GM18867 (cell line): ENCODE measurements at regions not wholly inside any gene's neighbourhood (a gene's known extent, or its start where the extent isn't known, plus 50 kb on each side); places are given as distances from the start of the nearest gene placed in this dataset.

Source experiments
- ATAC-seq: cut with Tn5 transposase; IDR thresholded peaks from one replicate; pipeline ENCODE4 v1.9.1; 2021; ENCODE audit warnings: mild to moderate bottlenecking, moderate library complexity; ENCODE audit not compliant: unreplicated experiment

- no peak for ATAC-seq
Observed at GRCh38 chr20:39225978-39226377, 263.8 kb downstream of the DHX35 start.

GRCh38 chr20:39225536-39225935 is 263.4 kb downstream of the DHX35 start:
- ATAC-seq = no peak

GRCh38 chr20:39222101-39222500 is 260.0 kb downstream of the DHX35 start:
- no peak for ATAC-seq

GRCh38 chr20:39216195-39216594 is 254.1 kb downstream of the DHX35 start:
- no peak for ATAC-seq

GRCh38 chr20:39214828-39215227 is 252.7 kb downstream of the DHX35 start:
- ATAC-seq = no peak

GRCh38 chr20:39213476-39214145 is 251.5 kb downstream of the DHX35 start:
- no peak for ATAC-seq

- ATAC-seq = no peak
Observed at GRCh38 chr20:39211060-39211748, 249.1 kb downstream of the DHX35 start.

- ATAC-seq = no peak
Observed at GRCh38 chr20:39210341-39211036, 248.3 kb downstream of the DHX35 start.

- no peak for ATAC-seq
Observed at GRCh38 chr20:39206899-39207564, 244.9 kb downstream of the DHX35 start.

GRCh38 chr20:39195582-39196021 is 233.5 kb downstream of the DHX35 start:
- ATAC-seq = no peak

- ATAC-seq = no peak
Observed at GRCh38 chr20:39190666-39191570, 228.8 kb downstream of the DHX35 start.

GRCh38 chr20:39188266-39188765 is 226.2 kb downstream of the DHX35 start:
- ATAC-seq = no peak

- ATAC-seq = no peak
Observed at GRCh38 chr20:39181490-39181889, 219.3 kb downstream of the DHX35 start.

GRCh38 chr20:39176457-39176856 is 214.3 kb downstream of the DHX35 start:
- ATAC-seq = no peak

- no peak for ATAC-seq
Observed at GRCh38 chr20:39170896-39171463, 208.8 kb downstream of the DHX35 start.

- no peak for ATAC-seq
Observed at GRCh38 chr20:39165099-39165498, 203.0 kb downstream of the DHX35 start.

- ATAC-seq = no peak
Observed at GRCh38 chr20:39164642-39165041, 202.5 kb downstream of the DHX35 start.

- no peak for ATAC-seq
Observed at GRCh38 chr20:39163993-39164392, 201.8 kb downstream of the DHX35 start.

GRCh38 chr20:39161900-39162299 is 199.8 kb downstream of the DHX35 start:
- no peak for ATAC-seq

- ATAC-seq = no peak
Observed at GRCh38 chr20:39155971-39156370, 193.8 kb downstream of the DHX35 start.
